Anterior cingulate cortex (tissue), 58 donors: ENCODE measurements at regions not wholly inside any gene's neighbourhood (a gene's known extent, or its start where the extent isn't known, plus 50 kb on each side); places are given as distances from the start of the nearest gene placed in this dataset.

Source experiments
- DNase-seq, 58 donors: peaks; one replicate each; lab custom pipeline; 2025; lab: John Stamatoyannopoulos, UW

- no peak for DNase-seq
Measured at GRCh38 chr22:47332246-47332980, 570.0 kb downstream of the TBC1D22A start.

GRCh38 chr22:47331750-47332149 is 569.3 kb downstream of the TBC1D22A start:
- no peak for DNase-seq

GRCh38 chr22:47329727-47330650 is 567.5 kb downstream of the TBC1D22A start:
- DNase-seq: no peak

- DNase-seq: no peak
Measured at GRCh38 chr22:47328550-47329243, 566.2 kb downstream of the TBC1D22A start.

- DNase-seq: no peak
Measured at GRCh38 chr22:47327241-47327640, 564.8 kb downstream of the TBC1D22A start.

GRCh38 chr22:47325249-47325648 is 562.8 kb downstream of the TBC1D22A start:
- DNase-seq: no peak

- DNase-seq: no peak
Measured at GRCh38 chr22:47324435-47324990, 562.1 kb downstream of the TBC1D22A start.

- DNase-seq: no peak
Measured at GRCh38 chr22:47323518-47323917, 561.1 kb downstream of the TBC1D22A start.

- DNase-seq: no peak
Measured at GRCh38 chr22:47322854-47323253, 560.4 kb downstream of the TBC1D22A start.

- no peak for DNase-seq
Measured at GRCh38 chr22:47320560-47320959, 558.1 kb downstream of the TBC1D22A start.

GRCh38 chr22:47318041-47318737 is 555.7 kb downstream of the TBC1D22A start:
- DNase-seq: no peak

GRCh38 chr22:47315862-47316419 is 553.5 kb downstream of the TBC1D22A start:
- DNase-seq: no peak

GRCh38 chr22:47310601-47311000 is 548.2 kb downstream of the TBC1D22A start:
- no peak for DNase-seq

- DNase-seq: no peak
Measured at GRCh38 chr22:47309946-47310345, 547.5 kb downstream of the TBC1D22A start.

- no peak for DNase-seq
Measured at GRCh38 chr22:47309476-47309875, 547.0 kb downstream of the TBC1D22A start.

GRCh38 chr22:47308886-47309285 is 546.4 kb downstream of the TBC1D22A start:
- no peak for DNase-seq

- DNase-seq: no peak
Measured at GRCh38 chr22:47307822-47308221, 545.4 kb downstream of the TBC1D22A start.

GRCh38 chr22:47307326-47307725 is 544.9 kb downstream of the TBC1D22A start:
- no peak for DNase-seq

GRCh38 chr22:47304854-47305253 is 542.4 kb downstream of the TBC1D22A start:
- no peak for DNase-seq
